GM19328 (cell line): ENCODE measurements at regions not wholly inside any gene's neighbourhood (a gene's known extent, or its start where the extent isn't known, plus 50 kb on each side); places are given as distances from the start of the nearest gene placed in this dataset.

ENCODE experiments used
- ATAC-seq: cut with Tn5 transposase; IDR thresholded peaks from one replicate; pipeline ENCODE4 v1.9.1; 2021; ENCODE audit warnings: mild to moderate bottlenecking, moderate library complexity; ENCODE audit not compliant: unreplicated experiment

- ATAC-seq: no peak
These were observed 373.1 kb upstream of the MIR17HG start for GRCh38 chr13:90974249-90974975.

GRCh38 chr13:90979059-90979458 lies 368.4 kb upstream of the MIR17HG start:
- no peak for ATAC-seq

GRCh38 chr13:90984756-90985155 lies 362.7 kb upstream of the MIR17HG start:
- no peak for ATAC-seq

- no peak for ATAC-seq
These were observed 352.5 kb upstream of the MIR17HG start for GRCh38 chr13:90995001-90995400.

- no peak for ATAC-seq
These were observed 351.9 kb upstream of the MIR17HG start for GRCh38 chr13:90995614-90996013.

GRCh38 chr13:90997951-90998350 lies 349.5 kb upstream of the MIR17HG start:
- no peak for ATAC-seq

GRCh38 chr13:90999401-90999800 lies 348.1 kb upstream of the MIR17HG start:
- ATAC-seq: no peak

- ATAC-seq: no peak
These were observed 346.1 kb upstream of the MIR17HG start for GRCh38 chr13:91001371-91001770.

GRCh38 chr13:91014696-91015095 lies 332.8 kb upstream of the MIR17HG start:
- no peak for ATAC-seq

GRCh38 chr13:91017031-91017668 lies 330.3 kb upstream of the MIR17HG start:
- peak; percentile 96 for ATAC-seq

- no peak for ATAC-seq
These were observed 329.8 kb upstream of the MIR17HG start for GRCh38 chr13:91017669-91018053.

GRCh38 chr13:91020461-91021034 lies 326.9 kb upstream of the MIR17HG start:
- no peak for ATAC-seq

- no peak for ATAC-seq
These were observed 323.2 kb upstream of the MIR17HG start for GRCh38 chr13:91024157-91024792.

GRCh38 chr13:91025442-91025841 lies 322.0 kb upstream of the MIR17HG start:
- no peak for ATAC-seq

- no peak for ATAC-seq
These were observed 316.0 kb upstream of the MIR17HG start for GRCh38 chr13:91031508-91031907.

GRCh38 chr13:91032104-91032503 lies 315.4 kb upstream of the MIR17HG start:
- ATAC-seq: no peak

- ATAC-seq: no peak
These were observed 310.6 kb upstream of the MIR17HG start for GRCh38 chr13:91036886-91037285.

- ATAC-seq: no peak
These were observed 304.6 kb upstream of the MIR17HG start for GRCh38 chr13:91042870-91043269.

GRCh38 chr13:91045351-91046034 lies 302.0 kb upstream of the MIR17HG start:
- ATAC-seq: no peak

GRCh38 chr13:91046715-91047327 lies 300.7 kb upstream of the MIR17HG start:
- no peak for ATAC-seq

GRCh38 chr13:91050970-91051369 lies 296.5 kb upstream of the MIR17HG start:
- ATAC-seq: no peak
